ENCODE measurements at regions not wholly inside any gene's neighbourhood (a gene's known extent, or its start where the extent isn't known, plus 50 kb on each side); places are given as distances from the start of the nearest gene placed in this dataset.

DNA sequence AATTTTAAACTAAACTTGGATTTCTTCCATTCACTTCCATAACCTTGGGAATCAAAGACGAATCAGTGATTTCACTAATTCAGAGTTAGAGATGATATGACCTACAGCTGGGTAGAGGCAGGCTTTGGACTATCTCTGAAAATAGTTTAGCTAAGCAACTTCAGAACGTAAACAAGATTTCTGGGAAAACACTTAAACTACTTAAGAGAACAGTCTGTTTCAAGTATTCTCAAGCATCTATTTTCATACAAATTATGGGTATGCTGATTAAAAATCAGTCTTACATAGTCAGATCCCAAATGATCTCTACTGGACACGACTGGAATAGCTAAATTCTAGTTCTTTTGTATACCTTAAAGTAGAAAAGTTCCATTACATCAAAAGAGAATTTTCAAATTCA, 179.9 kb downstream of the PLCE1 start:
- H3K27ac ChIP-seq (ENCODE audit: low read depth): no peak overlapping the region
- no peaks in the 10 kb centered on the region for H3K9me2 ChIP-seq (ENCODE audit: insufficient read depth)
- DNase-seq (ENCODE audit: low spot score): no peak
- Mint-ChIP-seq H3K27ac (no peak overlapping the region), H3K27me3 (ENCODE audit: insufficient read depth, low read depth, poor library complexity) (no peaks in the 10 kb centered on the region), H3K4me3 (no peak overlapping the region), H3K9me3 (no peaks in the 10 kb centered on the region), H3K4me1 (peaks cover 5% of the 10 kb centered on the region; the same call in 2 of the 3 replicates), H3K36me3 (ENCODE audit: low read depth) (no peaks in the 10 kb centered on the region)
- no peaks in the 10 kb centered on the region for H3K36me3 ChIP-seq (ENCODE audit: insufficient read depth)
- no peaks in the 10 kb centered on the region for H3F3A ChIP-seq (replicated peaks; ENCODE audit: low read depth)
- ATAC-seq: no peak
- no peak overlapping the region for H2AFZ ChIP-seq
- no peak overlapping the region for H3K4me3 ChIP-seq
- no peaks in the 10 kb centered on the region for H3K27me3 ChIP-seq (ENCODE audit: insufficient read depth)
- H3K79me2 ChIP-seq (replicated peaks; ENCODE audit: insufficient read depth): no peaks in the 10 kb centered on the region
- no peak overlapping the region for H3K4me2 ChIP-seq
- no peak for TF ChIP-seq STAT1 (IDR thresholded peaks at IDR 0.05; ENCODE audit: unreplicated experiment)
- no peaks in the 10 kb centered on the region for H3K4me1 ChIP-seq (ENCODE audit: insufficient read depth)
- no peaks in the 10 kb centered on the region for H4K20me1 ChIP-seq (replicated peaks; ENCODE audit: insufficient read depth)

DNA sequence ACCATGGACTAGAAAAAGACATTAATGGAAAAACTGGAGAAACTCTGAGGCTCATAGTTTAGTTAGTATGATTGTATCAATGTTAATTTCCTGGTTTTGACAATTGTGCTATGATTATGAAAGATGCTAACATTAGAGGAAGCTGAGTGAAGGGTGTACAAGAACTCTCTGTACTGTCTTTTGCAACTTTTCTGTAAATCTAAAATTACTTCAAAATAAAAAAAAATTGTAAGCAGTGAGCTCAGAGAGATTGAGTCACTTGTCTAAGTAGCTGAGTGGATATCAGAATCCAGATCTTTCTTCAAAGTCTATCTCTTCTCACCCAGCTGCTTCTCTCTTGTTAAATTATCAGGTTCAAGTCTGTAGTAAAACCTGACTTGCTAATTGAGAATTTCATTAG, 181.1 kb downstream of the PLCE1 start:
- no peak for DNase-seq (ENCODE audit: low spot score)
- Histone ChIP-seq H3K4me1 (ENCODE audit: insufficient read depth) (no peaks in the 10 kb centered on the region), H4K20me1 (replicated peaks; ENCODE audit: insufficient read depth) (no peaks in the 10 kb centered on the region), H3K27ac (ENCODE audit: low read depth) (no peak overlapping the region), H3K36me3 (ENCODE audit: insufficient read depth) (no peaks in the 10 kb centered on the region), H3K4me3 (no peak overlapping the region), H3K9me2 (ENCODE audit: insufficient read depth) (no peaks in the 10 kb centered on the region), H3K4me2 (no peak overlapping the region), H3K79me2 (replicated peaks; ENCODE audit: insufficient read depth) (no peaks in the 10 kb centered on the region), H3K27me3 (ENCODE audit: insufficient read depth) (no peaks in the 10 kb centered on the region), H3F3A (replicated peaks; ENCODE audit: low read depth) (no peaks in the 10 kb centered on the region), H2AFZ (no peak overlapping the region)
- no peaks in the 10 kb centered on the region for H3K27me3 Mint-ChIP-seq (ENCODE audit: insufficient read depth, low read depth, poor library complexity)
- H3K9me3 Mint-ChIP-seq: no peaks in the 10 kb centered on the region
- H3K27ac Mint-ChIP-seq: no peak overlapping the region
- no peak overlapping the region for H3K4me3 Mint-ChIP-seq
- ATAC-seq: no peak
- H3K4me1 Mint-ChIP-seq: peaks cover 5% of the 10 kb centered on the region; the same call in 2 of the 3 replicates
- H3K36me3 Mint-ChIP-seq (ENCODE audit: low read depth): no peaks in the 10 kb centered on the region
- TF ChIP-seq, protein P1, sequence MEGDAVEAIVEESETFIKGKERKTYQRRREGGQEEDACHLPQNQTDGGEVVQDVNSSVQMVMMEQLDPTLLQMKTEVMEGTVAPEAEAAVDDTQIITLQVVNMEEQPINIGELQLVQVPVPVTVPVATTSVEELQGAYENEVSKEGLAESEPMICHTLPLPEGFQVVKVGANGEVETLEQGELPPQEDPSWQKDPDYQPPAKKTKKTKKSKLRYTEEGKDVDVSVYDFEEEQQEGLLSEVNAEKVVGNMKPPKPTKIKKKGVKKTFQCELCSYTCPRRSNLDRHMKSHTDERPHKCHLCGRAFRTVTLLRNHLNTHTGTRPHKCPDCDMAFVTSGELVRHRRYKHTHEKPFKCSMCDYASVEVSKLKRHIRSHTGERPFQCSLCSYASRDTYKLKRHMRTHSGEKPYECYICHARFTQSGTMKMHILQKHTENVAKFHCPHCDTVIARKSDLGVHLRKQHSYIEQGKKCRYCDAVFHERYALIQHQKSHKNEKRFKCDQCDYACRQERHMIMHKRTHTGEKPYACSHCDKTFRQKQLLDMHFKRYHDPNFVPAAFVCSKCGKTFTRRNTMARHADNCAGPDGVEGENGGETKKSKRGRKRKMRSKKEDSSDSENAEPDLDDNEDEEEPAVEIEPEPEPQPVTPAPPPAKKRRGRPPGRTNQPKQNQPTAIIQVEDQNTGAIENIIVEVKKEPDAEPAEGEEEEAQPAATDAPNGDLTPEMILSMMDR (conservative IDR thresholded peaks at IDR 0.05; ENCODE audit: low read depth in 2 of 2): no peak
- TF ChIP-seq JUNB (IDR thresholded peaks at IDR 0.05; ENCODE audit: unreplicated experiment) (no peak), ZNF114 (CRISPR knock-in tag; IDR thresholded peaks at IDR 0.05) (no peak), POLR2AphosphoS5 (IDR thresholded peaks at IDR 0.05; ENCODE audit: low read depth) (no peak), ZNF331 (CRISPR knock-in tag; IDR thresholded peaks at IDR 0.05; ENCODE audit: low read depth) (no peak), EZH2 (IDR thresholded peaks at IDR 0.05; ENCODE audit: low read depth, unreplicated experiment) (no peak), CREB1 (CRISPR knock-in tag; IDR thresholded peaks at IDR 0.05; ENCODE audit: low read depth) (no peak), EZH2phosphoT487 (IDR thresholded peaks at IDR 0.05; ENCODE audit: unreplicated experiment) (no peak), NANOG (IDR thresholded peaks at IDR 0.05; ENCODE audit: borderline replicate concordance) (no peak), STAT1 (IDR thresholded peaks at IDR 0.05; ENCODE audit: unreplicated experiment) (no peak)
- TF ChIP-seq, protein P2, sequence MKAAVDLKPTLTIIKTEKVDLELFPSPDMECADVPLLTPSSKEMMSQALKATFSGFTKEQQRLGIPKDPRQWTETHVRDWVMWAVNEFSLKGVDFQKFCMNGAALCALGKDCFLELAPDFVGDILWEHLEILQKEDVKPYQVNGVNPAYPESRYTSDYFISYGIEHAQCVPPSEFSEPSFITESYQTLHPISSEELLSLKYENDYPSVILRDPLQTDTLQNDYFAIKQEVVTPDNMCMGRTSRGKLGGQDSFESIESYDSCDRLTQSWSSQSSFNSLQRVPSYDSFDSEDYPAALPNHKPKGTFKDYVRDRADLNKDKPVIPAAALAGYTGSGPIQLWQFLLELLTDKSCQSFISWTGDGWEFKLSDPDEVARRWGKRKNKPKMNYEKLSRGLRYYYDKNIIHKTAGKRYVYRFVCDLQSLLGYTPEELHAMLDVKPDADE (IDR thresholded peaks at IDR 0.05): no peak
- TF ChIP-seq, protein P3, sequence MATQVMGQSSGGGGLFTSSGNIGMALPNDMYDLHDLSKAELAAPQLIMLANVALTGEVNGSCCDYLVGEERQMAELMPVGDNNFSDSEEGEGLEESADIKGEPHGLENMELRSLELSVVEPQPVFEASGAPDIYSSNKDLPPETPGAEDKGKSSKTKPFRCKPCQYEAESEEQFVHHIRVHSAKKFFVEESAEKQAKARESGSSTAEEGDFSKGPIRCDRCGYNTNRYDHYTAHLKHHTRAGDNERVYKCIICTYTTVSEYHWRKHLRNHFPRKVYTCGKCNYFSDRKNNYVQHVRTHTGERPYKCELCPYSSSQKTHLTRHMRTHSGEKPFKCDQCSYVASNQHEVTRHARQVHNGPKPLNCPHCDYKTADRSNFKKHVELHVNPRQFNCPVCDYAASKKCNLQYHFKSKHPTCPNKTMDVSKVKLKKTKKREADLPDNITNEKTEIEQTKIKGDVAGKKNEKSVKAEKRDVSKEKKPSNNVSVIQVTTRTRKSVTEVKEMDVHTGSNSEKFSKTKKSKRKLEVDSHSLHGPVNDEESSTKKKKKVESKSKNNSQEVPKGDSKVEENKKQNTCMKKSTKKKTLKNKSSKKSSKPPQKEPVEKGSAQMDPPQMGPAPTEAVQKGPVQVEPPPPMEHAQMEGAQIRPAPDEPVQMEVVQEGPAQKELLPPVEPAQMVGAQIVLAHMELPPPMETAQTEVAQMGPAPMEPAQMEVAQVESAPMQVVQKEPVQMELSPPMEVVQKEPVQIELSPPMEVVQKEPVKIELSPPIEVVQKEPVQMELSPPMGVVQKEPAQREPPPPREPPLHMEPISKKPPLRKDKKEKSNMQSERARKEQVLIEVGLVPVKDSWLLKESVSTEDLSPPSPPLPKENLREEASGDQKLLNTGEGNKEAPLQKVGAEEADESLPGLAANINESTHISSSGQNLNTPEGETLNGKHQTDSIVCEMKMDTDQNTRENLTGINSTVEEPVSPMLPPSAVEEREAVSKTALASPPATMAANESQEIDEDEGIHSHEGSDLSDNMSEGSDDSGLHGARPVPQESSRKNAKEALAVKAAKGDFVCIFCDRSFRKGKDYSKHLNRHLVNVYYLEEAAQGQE (IDR thresholded peaks at IDR 0.05; ENCODE audit: unreplicated experiment): no peak

All from GM23338 (cell line).